ENCODE measurements at regions not wholly inside any gene's neighbourhood (a gene's known extent, or its start where the extent isn't known, plus 50 kb on each side); places are given as distances from the start of the nearest gene placed in this dataset.
"Not testable (repeated sequence)": the region's sequence is repeated elsewhere in the genome, so short reads cannot be mapped to it uniquely, and the experiment has no call there.

DNA sequence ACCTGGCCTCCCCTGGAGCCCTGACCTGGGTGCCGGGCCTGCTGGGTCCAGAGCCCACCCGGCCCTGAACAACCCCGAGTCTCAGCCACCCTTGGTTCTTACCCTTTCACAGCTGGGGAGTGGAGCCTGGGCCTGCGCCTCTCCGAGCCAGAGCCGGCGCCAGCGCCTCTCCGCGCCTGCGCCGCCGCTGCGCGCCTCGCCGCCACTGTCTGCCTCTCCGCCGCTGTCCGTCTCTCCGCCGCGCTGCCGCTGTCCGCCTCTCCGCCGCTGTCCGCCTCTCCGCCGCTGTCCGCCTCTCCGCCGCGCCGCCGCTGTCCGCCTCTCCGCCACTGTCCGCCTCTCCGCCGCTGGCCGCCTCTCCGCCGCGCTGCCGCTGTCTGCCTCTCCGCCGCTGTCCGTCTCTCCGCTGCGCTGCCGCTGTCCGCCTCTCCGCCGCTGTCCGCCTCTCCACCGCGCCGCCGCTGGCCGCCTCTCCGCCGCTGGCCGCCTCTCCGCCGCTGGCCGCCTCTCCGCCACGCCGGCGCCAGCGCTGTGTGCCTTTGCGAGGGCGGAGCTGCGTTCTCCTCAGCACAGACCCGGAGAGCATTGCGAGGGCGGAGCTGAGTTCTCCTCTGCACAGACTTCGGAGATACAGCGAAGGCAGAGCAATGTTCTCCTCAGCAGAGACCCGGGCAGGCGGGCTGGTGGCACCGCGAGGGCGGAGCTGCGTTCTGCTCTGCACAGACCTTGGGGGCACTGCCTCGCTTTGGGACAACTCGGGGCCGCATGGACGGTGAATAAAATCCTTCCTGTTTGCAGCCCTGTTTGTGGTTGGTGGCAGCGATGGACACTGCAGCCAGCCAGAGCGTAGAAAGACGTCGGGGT lies 1553.7 kb downstream of the RPIA start:
- DNase-seq; H3K36me3 Mint-ChIP-seq (ENCODE audit: low read depth); H3K9me3 Mint-ChIP-seq (ENCODE audit: insufficient read depth); H3K4me1 Mint-ChIP-seq (ENCODE audit: low read depth); POLR2A ChIA-PET; ATAC-seq; H3K27ac Mint-ChIP-seq; H3K27me3 Mint-ChIP-seq (ENCODE audit: low read depth); CTCF ChIA-PET; H3K4me3 Mint-ChIP-seq: not testable (repeated sequence)

DNA sequence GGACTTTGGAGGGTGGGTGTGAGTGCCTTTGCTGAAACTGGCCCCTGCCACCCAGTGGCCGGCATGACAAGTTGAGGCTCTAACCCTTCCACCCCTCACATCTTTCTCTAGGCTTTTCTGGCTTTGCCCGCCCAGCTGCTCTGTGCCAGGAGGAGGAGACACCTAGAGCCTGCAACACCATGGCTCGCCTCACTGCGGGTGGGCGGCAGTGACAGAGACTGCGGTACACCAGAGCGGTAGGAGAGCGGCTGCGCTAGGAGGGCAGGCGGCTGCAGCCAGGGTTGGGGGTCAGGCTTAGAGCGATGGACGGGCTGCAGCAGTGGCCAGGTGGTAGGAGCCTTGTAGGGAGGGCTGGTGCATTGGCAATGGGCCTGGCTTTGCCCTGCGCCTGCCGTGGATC lies 1556.9 kb downstream of the RPIA start:
- H3K4me1 Mint-ChIP-seq (ENCODE audit: low read depth); H3K9me3 Mint-ChIP-seq (ENCODE audit: insufficient read depth); DNase-seq; H3K36me3 Mint-ChIP-seq (ENCODE audit: low read depth); CTCF ChIA-PET; ATAC-seq; H3K27ac Mint-ChIP-seq; POLR2A ChIA-PET; H3K4me3 Mint-ChIP-seq; H3K27me3 Mint-ChIP-seq (ENCODE audit: low read depth): not testable (repeated sequence)

DNA sequence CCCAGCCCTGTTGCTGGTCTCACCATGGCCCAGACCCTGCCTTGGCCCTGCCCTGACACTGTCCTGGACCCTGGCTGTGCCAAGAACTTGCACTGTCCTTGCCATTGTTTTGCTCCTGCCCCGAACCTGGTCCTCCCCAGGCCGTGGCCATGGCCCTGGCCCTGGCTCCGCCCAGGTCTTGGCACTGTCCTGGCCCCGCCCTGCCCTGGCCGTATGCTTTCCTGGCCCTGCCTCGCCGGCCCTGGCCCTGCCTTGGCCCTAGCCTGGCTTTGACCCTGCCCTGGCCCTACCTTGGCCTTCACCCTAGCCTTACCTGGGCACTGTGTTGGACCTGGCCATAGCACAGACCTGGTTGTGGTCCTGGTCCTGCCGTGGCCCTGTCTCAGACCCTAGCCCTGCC lies 1558.9 kb downstream of the RPIA start:
- CTCF ChIA-PET; DNase-seq; POLR2A ChIA-PET; H3K36me3 Mint-ChIP-seq (ENCODE audit: low read depth); ATAC-seq; H3K27me3 Mint-ChIP-seq (ENCODE audit: low read depth); H3K4me1 Mint-ChIP-seq (ENCODE audit: low read depth); H3K4me3 Mint-ChIP-seq; H3K9me3 Mint-ChIP-seq (ENCODE audit: insufficient read depth); H3K27ac Mint-ChIP-seq: not testable (repeated sequence)

DNA sequence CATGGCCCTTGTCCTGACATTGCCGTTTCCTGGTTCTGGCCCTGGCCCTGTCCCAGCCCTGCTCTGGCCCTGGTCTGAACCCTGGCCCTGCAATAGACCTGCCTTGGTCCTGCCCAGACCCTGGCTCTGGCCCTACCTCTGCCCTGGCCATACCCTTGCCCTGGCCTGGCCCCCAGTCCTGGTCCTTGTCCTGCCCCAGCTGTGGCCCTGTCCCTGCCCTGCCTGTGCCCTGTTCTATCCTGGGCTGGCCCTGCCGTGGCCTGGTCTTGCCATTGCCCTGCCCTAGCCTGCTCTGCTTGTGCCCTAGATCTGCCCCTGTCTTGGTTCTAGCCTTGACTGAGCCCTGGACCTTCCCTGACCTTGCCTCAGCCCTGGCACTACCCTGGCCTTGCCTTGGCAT lies 1560.1 kb downstream of the RPIA start:
- CTCF ChIA-PET; H3K27me3 Mint-ChIP-seq (ENCODE audit: low read depth); DNase-seq; H3K36me3 Mint-ChIP-seq (ENCODE audit: low read depth); H3K9me3 Mint-ChIP-seq (ENCODE audit: insufficient read depth); H3K4me1 Mint-ChIP-seq (ENCODE audit: low read depth); ATAC-seq; POLR2A ChIA-PET; H3K27ac Mint-ChIP-seq; H3K4me3 Mint-ChIP-seq: not testable (repeated sequence)

DNA sequence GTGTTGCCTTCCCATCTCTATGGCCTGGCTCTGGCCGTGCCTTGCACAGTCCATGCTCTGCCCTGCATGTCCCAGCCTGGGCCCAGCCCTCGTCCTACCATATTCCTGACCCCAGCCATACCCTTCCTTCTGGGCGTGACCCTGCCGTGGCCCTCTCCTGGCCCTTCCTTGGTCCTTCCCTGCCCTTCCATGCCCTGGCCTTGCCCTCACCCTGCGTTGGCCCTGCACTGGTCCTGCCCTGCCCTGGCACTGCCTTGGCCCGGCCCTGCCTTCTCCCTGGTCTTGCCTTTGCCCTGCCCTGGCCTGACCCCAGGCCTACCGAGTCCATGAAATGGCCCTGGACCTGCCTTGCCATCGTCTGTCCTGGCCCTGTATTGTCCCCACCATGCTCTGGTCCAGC lies 1561.8 kb downstream of the RPIA start:
- H3K4me1 Mint-ChIP-seq (ENCODE audit: low read depth); CTCF ChIA-PET; H3K27me3 Mint-ChIP-seq (ENCODE audit: low read depth); H3K27ac Mint-ChIP-seq; POLR2A ChIA-PET; H3K4me3 Mint-ChIP-seq; H3K9me3 Mint-ChIP-seq (ENCODE audit: insufficient read depth); ATAC-seq; DNase-seq; H3K36me3 Mint-ChIP-seq (ENCODE audit: low read depth): not testable (repeated sequence)

DNA sequence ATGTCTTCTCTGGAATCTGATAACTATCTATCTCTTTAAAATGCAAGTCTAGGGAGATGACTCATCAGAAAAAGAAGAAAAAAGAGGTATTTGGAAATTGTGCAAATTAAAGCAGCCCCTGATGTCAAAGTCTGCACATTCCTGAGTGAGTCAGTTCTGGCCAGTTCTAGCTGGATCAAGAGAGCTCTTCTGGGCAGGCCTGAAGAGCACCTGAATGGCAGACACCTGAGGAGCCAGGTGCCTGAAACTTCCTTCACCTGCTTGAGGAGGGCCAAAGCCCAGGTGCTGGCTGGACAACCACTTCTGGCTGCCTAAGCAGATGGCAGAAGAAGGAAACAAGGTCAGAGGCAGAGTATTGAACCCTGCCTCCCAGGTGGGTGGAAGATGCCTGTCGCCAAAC lies 1575.4 kb downstream of the RPIA start:
- DNase-seq; ATAC-seq; H3K27ac Mint-ChIP-seq; H3K9me3 Mint-ChIP-seq (ENCODE audit: insufficient read depth); H3K4me1 Mint-ChIP-seq (ENCODE audit: low read depth); H3K36me3 Mint-ChIP-seq (ENCODE audit: low read depth); CTCF ChIA-PET; POLR2A ChIA-PET; H3K27me3 Mint-ChIP-seq (ENCODE audit: low read depth); H3K4me3 Mint-ChIP-seq: not testable (repeated sequence)

DNA sequence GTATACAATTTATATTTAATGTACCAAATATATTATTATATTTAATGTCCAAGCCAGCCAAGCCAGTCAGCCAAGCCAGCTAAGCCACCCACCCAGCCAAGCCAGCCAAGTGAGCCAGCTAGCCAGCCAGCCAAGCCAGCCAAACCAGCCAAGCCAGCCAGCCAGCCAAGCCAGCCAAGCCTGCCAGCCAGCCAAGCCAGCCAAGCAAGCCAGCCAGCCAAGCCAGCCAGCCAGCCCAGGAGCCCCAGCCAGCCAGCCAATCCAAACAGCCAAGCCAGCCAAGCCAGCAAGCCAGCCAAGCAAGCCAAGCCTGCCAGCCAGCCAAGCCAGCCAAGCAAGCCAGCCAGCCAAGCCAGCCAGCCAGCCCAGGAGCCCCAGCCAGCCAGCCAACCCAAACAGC lies 1596.3 kb downstream of the RPIA start:
- H3K27ac Mint-ChIP-seq; H3K4me1 Mint-ChIP-seq (ENCODE audit: low read depth); ATAC-seq; H3K27me3 Mint-ChIP-seq (ENCODE audit: low read depth); DNase-seq; CTCF ChIA-PET; H3K4me3 Mint-ChIP-seq; POLR2A ChIA-PET; H3K9me3 Mint-ChIP-seq (ENCODE audit: insufficient read depth); H3K36me3 Mint-ChIP-seq (ENCODE audit: low read depth): not testable (repeated sequence)

DNA sequence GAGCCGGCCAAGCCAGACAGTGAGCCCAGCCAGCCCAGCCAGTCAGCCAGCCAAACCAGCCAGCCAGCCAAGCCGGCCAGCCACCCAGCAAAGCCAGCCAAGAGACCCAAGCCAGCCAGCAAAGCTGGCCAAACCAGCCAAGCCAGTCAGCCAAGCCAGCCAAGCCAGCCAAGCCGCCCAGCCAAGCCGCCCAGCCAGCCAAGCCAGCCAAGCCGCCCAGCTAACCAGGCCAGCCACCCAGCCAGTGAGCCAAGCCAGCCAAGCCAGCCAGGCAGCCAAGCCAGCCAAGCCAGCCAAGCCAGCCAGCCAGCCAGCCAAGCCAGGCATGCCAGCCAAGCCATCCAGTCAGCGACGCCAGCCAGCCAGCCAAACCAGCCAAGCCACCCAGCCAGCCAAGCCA lies 1596.9 kb downstream of the RPIA start:
- DNase-seq; H3K27ac Mint-ChIP-seq; H3K27me3 Mint-ChIP-seq (ENCODE audit: low read depth); ATAC-seq; H3K36me3 Mint-ChIP-seq (ENCODE audit: low read depth); H3K9me3 Mint-ChIP-seq (ENCODE audit: insufficient read depth); H3K4me3 Mint-ChIP-seq; POLR2A ChIA-PET; H3K4me1 Mint-ChIP-seq (ENCODE audit: low read depth); CTCF ChIA-PET: not testable (repeated sequence)

DNA sequence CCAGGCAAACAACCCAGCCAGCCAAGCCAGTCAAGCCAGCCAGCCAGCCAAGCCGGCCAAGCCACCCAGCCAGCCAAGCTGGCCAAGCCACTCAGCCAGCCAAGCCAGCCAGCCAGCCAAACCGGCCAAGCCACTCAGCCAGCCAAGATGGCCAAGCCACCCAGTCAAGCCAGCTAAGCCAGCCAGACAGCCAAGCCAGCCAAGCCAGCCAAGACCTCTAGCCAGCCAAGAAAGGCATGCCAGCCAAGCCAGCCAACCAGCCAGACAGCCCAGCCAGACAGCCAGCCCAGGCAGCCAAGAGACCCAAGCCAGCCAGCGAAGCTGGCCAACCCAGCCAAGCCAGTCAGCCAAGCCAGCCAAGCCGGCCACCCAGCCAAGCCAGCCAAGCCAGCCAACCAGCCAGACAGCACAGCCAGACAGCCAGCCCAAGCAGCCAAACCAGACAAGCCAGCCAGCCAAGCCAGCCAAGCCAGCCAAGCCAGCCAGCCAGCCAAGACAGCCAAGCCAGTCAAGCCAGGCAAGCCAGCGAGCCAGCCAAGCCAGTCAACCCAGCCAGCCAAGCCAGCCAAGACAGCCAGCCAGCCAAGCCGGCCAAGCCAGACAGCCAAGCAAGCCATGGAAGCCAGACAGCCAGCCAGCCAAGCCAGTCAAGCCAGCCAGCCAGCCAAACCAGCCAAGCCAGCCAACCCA lies 1598.0 kb downstream of the RPIA start:
- H3K4me1 Mint-ChIP-seq (ENCODE audit: low read depth); POLR2A ChIA-PET; DNase-seq; H3K4me3 Mint-ChIP-seq; CTCF ChIA-PET; H3K27ac Mint-ChIP-seq; H3K36me3 Mint-ChIP-seq (ENCODE audit: low read depth); H3K9me3 Mint-ChIP-seq (ENCODE audit: insufficient read depth); ATAC-seq; H3K27me3 Mint-ChIP-seq (ENCODE audit: low read depth): not testable (repeated sequence)

DNA sequence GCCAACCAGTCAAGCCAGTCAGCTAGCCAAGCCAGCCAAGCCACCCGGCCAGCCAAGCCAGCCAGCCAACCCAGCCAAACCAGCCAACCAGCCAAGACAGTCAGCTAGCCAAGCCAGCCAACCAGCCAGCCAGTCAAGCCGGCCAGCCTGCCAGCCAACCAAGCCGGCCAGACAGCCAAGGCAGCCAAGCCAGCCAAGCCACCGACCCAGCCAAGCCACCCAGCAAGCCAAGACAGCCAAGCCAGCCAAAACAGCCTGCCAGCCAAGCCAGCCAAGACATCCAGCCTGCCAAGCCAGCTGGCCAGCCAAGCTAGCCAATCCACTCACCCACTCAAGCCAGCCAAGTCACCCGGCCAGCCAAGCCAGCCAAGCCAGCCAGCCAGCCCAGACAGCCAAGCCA lies 1599.2 kb downstream of the RPIA start:
- H3K4me1 Mint-ChIP-seq (ENCODE audit: low read depth); POLR2A ChIA-PET; H3K4me3 Mint-ChIP-seq; H3K9me3 Mint-ChIP-seq (ENCODE audit: insufficient read depth); H3K27me3 Mint-ChIP-seq (ENCODE audit: low read depth); DNase-seq; CTCF ChIA-PET; ATAC-seq; H3K27ac Mint-ChIP-seq; H3K36me3 Mint-ChIP-seq (ENCODE audit: low read depth): not testable (repeated sequence)

DNA sequence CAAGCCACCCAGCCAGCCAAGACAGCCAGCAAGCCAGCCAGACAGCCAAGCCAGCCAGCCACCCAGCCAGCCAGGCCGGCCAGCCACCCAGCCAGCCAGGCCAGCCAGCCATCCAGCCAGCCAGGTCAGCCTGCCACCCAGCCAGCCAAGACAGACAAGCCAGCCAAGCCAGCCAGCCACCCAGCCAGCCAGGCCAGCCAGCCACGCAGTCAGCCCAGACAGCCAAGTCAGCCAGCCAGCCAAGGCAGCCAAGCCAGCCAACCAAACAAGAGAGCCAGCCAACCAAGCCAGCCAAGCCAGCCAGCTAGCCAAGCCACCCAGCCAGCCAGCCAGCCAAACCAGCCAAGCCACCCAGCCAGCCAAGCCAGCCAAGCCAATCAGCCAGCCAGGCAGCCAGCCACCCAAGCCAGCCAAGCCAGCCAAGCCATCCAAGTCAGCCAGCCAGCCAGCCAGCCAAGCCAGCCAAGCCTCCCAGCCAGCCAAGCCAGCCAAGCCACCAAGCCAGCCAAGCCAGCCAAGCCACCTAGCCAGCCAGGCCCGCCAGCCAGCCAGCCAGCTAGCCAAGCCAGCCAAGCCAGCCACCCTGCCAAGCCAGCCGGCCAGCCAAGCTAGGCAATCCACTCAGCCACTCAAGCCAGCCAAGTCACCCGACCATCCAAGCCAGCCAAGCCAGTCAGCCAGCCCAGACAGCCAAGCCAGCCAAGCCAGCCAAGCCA lies 1599.9 kb downstream of the RPIA start:
- H3K36me3 Mint-ChIP-seq (ENCODE audit: low read depth); H3K4me1 Mint-ChIP-seq (ENCODE audit: low read depth); ATAC-seq; H3K4me3 Mint-ChIP-seq; CTCF ChIA-PET; POLR2A ChIA-PET; H3K27me3 Mint-ChIP-seq (ENCODE audit: low read depth); H3K9me3 Mint-ChIP-seq (ENCODE audit: insufficient read depth); H3K27ac Mint-ChIP-seq: not testable (repeated sequence)
- peak; percentile 21 for DNase-seq

DNA sequence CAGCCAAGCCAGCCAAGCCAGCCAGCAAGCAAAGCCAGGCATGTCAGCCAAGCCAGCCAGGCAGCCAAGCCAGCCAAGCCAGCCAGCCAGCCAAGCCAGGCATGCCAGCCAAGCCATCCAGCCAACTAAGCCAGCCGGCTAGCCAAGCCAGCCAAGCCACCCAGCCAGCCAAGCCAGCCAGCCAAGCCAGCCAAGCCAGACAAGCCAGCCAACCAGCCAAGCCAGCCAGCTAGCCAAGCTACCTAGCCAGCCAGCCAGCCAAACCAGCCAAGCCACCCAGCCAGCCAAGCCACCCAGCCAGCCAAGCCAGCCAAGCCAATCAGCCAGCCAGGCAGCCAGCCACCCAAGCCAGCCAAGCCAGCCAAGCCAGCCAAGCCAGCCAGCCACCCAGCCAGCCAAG lies 1600.5 kb downstream of the RPIA start:
- H3K36me3 Mint-ChIP-seq (ENCODE audit: low read depth); H3K4me3 Mint-ChIP-seq; CTCF ChIA-PET; H3K27me3 Mint-ChIP-seq (ENCODE audit: low read depth); DNase-seq; H3K9me3 Mint-ChIP-seq (ENCODE audit: insufficient read depth); H3K4me1 Mint-ChIP-seq (ENCODE audit: low read depth); POLR2A ChIA-PET; H3K27ac Mint-ChIP-seq; ATAC-seq: not testable (repeated sequence)
